Amniotic stem cell (primary cell): ENCODE measurements at regions not wholly inside any gene's neighbourhood (a gene's known extent, or its start where the extent isn't known, plus 50 kb on each side); places are given as distances from the start of the nearest gene placed in this dataset.
"Not testable (repeated sequence)": the region's sequence is repeated elsewhere in the genome, so short reads cannot be mapped to it uniquely, and the experiment has no call there.

Experiments used
- DNase-seq: peaks from one replicate; lab custom pipeline; 2025; lab: John Stamatoyannopoulos, UW

DNA sequence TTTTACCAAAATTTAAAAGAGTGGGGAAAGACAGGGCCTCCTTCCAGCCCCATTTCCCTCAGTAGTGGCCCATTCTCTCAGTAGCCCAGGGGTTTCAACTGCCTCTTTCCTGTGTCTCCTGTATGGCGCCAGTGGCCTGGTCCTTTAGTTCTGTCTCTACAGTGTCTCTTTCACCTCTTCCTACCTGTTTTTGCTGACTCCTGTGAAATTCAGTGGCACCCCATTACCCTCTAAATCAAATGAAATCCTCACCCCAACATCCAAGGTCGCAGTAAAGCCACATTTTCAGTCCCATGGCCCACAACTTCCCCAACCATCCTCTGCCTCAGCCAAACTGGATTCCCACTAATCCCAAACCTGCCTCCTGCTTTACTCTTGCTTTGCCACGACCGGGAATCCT lies 200.7 kb downstream of the IPMK start:
- DNase-seq = no peak

DNA sequence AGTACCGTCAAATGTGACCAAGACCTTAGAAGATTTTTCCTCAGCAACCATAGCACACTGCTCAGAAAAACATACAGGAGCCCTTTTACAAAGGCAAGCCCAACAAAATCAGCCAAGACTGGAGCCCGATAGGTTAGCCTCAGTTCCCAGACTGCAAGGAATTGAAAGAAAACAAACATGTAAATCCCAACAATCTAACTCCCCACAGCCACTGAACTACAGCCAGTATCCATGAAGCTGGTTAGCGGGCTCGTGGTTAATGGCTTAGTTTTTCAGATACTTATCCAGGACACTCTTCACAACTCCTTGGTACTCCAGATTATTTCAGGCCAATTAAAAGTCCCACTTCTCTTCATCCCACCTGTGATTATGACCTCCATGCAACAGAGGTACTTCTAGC lies 201.6 kb downstream of the IPMK start:
- no peak for DNase-seq

DNA sequence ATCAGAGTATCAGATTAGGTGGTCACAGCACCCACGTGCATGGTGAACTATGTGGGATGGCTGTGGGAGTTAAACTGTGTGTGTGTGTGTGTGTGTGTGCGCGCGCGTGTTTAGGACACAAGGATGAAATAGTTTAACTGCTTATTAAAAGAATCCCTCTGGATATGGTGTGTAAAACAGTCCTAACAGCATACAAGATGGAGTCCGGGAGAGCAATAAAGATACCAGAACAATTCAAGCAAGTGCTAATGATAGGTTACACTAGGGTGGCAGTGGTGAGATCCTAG lies 202.2 kb downstream of the IPMK start:
- DNase-seq = no peak

DNA sequence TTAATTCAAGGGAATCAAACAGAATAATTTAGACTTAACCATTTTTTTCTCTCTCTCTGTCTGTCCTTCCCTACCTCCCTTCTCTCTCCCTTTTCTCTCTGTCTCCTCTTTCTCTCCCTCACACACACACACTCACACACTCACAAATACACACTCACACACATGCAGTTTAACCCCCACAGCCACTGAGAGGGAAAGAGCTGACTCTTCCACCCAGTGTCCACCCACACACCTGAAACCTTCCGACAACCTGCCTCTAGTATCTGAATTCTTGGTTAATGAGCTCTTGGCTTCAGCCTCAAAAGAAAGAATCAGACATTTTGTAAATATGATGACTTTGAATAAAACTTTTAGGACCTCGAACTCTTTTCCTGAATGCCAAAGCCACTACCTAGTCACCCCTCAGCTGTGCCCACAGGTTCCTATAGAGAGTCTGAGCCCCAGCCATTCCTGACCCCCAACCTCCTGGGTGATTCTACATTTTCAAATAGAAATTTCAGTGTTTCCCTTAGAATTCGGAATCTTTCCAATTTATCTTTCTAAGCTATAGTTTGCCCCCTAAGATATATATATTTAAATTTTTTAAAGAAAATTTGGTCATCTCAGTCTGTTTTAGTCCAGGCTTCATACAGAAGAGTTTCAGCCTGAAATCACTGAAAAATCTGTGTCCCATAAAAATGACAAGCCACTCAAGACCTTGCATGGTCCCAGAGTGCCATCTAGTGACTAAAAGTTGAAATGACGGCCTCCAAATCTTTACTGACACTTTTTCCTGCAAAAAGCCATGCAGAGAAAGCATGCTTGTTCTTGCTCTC lies 202.8 kb downstream of the IPMK start:
- DNase-seq = peak; percentile 35

DNA sequence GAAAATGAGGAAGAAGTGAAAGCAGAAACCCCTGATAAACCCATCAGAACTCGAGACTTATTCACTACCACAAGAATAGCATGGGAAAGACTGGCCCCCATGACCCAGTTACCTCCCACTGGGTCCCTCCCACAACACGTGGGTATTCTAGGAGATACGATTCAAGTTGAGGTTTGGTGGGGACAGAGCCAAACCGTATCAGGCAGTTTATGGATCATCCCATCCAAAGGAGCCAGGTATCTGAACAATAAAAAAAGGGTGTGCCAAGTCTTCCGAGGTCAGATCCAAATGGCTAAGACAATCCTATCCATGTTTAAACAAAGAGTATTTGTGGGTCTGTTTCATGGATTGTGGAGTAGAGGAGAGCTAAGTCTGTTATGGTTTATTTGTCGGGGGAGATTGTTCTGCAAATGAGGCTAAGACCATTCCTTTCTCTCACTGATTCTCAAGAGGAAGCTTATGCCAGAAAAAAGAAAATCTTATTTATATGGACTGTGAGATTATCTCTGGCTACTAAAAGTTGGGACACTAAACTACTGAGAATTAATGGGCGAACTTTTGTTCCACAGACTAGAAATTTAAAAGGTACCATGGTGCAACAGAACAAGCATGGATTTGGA lies 203.7 kb downstream of the IPMK start:
- no peak for DNase-seq

DNA sequence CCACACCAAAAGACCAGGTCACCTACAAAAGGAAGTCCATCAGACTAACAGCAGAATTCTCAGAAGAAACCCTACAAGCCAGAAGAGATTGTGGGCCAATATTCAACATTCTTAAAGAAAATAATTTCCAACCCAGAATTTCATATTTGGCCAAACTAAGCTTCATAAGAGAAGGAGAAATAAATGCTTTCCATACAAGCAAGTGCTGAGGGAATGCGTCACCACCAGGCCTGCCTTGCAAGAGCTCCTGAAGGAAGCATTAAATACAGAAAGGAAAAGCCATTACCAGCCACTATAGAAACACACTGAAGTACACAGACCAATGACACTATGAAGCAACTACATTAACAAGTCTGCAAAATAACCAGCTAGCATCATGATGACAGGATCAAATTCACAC lies 209.0 kb downstream of the IPMK start:
- DNase-seq = not testable (repeated sequence)

DNA sequence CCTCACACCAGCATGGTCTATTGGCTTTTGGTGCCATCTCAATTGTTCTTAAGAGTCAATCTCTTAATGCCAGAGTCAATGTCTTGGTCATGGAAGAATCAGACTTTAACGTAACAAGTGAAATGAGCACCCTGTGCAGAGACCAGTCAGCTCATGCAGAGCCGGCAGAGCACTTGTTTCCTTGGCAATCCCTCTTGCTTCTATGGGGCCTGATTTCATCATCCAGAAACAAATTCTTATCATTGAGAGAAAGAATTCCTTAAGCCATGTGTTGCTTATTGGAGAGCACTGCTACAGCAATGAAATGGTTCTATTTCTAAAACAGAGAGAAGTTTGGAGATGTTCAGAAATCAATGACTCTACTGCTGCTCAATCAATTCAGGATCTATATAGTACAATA lies 212.8 kb downstream of the IPMK start:
- no peak for DNase-seq

DNA sequence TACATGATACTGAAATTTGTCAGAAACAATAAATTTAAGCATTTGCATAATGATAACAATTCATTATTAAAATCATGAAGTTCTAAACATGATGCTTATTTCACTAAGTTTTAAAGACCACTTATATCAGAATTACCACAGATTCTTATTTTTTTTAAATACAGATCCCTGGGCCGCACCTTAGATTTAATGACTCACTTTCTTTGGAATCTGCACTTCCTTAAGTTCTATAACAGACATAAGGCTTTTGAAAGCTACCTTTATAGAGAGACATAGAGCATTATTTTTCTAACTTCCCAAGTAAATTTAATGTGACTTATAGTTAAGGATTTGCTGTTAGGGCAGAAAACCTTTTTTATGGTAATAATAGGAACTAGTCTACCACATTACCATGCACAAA lies 214.9 kb downstream of the IPMK start:
- DNase-seq = no peak

DNA sequence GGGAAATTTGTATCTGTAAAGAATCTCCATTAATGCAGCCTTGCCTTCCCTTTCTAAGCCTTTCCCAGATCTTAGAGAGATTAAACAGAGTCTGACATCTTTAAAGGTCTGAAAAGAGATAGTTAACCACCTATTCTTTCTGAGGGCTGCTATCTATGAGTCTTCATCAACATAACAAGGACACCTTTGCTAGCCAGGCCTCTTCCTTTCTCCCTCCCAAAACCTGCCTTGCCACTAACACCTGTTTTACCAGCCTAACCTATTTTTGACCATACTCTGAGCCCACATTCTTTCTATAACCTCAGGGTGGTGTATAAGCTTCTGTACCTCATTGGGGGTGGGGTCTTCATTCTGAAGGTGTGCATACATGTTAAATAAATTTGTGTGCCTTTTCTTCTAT lies 217.1 kb downstream of the IPMK start:
- no peak for DNase-seq

DNA sequence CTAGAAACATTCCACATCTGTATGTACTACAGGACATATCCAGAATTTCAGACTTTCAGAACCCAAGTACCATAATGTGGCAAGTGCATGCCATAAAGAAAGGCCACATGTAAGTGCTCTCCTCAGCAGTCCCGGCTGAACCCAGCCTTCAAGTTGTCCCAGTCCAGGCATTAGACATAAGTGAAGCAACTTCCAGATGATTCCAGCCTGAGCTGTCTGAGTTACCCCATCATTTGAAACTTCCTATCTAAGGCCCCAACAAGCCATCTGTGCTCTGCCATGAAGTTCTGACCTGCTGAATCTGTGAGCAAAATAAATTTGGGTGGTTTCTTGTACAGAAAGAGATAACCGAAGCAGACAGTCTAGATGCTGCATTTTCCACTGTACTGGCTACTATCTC lies 218.8 kb downstream of the IPMK start:
- DNase-seq = no peak

DNA sequence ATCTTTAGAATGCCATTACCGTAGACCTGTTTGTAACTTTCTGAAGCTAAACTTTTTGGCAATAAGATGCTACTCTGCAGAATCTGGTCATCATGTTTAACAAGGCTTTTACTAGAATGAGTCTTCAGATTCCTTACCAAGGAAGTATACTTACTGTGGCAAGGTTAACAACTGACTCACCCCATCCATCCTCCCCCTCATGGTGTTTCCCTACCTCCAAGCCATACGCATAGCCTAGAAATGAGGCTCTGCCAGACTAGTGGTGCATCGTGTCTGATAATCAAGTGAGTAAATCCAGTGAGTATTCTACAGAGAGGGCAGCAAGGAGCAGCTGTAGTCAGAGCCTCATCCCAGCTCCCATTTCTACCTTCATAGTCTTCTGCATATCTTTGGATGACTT lies 223.6 kb downstream of the IPMK start:
- DNase-seq = peak; percentile 48

DNA sequence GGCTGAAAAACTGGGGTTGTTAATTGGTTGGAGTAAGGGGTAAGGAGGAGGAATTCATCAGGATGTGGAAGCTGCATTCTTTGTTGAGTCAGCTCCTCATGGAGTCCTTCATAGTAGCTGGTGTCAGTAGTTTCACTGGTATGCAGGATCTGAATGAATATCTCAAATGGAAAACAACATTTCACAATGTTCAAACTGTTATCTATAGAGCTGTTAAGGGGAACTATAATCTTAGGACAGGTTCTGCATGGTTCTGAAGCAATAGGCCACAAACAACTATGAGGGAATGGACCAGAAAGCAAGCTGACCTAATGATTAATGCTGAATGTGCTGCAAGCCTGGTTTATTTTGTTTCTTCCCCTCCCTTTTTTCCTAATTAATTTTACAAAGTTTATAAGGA lies 225.8 kb downstream of the IPMK start:
- DNase-seq = no peak

DNA sequence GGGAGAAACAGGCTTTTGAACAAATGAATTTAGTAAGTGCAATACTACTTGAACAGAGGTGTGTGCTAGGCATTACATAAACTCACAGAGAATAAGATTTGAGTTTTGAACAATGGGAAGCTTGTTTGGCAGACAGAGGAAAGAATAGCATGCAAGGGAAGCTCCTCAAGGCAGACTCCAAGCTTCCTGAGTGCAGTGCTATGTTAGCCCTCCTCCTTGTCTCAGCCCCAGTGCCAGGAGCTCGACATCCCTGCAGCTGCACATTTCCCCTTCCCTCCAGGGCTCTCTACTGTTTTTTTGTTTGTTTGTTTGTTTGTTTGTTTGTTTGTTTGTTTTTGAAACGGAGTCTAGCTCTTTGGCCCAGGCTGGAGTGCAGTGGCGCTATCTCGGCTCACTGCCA lies 237.5 kb downstream of the IPMK start:
- no peak for DNase-seq

DNA sequence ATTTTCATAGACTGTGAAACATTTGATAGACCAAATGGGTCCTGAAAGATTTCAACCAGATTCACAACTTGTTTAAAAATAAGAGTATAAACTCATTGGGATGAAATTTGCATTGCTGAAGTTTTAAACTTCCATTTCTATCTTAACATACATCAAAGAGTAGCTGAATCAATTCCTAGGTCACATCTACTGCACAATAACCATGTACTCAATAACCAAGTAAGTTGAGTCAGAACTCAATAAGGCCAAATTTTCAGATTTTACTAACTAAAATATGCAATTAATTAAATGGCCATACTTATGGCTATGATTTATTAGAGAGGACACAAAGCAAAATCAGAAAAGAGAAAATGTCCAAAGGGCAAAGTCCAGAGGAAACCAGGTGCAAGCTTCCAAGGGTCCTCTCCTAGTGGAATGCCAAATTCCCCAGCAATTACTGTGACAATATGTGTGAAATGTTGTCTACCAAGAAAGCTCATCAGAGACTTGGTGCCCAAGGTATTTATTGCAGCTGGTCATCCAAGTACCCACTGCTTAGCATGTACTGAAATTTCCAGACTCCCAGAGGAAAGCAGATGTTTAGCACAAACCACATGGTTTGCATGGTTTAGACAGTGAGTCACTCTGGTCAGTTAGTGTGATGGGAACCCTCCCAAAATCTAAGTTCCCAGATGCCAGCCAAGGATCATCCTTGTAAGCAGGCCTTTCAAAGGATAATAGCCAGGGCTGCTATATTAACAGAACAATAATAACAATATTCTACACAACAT lies 238.9 kb downstream of the IPMK start:
- DNase-seq = peak; percentile 14

DNA sequence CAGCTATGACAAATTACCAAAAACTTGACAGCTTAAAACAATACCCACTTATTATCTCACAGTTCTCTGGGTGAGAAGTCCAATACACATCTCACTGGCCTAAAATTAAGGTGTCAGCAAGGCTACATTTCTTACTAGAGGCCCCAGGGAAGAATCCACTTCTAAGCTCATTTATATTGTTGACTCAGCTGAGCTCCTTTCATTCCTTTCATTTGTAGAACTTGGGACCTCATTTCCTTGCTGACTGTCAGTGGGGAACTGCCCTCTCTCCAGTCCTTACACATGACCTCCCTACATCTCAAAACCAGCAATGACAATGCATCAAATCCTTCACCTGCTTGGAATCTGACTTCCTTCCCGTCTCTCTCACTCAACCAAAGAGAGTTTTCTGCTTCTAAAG lies 240.3 kb downstream of the IPMK start:
- no peak for DNase-seq

DNA sequence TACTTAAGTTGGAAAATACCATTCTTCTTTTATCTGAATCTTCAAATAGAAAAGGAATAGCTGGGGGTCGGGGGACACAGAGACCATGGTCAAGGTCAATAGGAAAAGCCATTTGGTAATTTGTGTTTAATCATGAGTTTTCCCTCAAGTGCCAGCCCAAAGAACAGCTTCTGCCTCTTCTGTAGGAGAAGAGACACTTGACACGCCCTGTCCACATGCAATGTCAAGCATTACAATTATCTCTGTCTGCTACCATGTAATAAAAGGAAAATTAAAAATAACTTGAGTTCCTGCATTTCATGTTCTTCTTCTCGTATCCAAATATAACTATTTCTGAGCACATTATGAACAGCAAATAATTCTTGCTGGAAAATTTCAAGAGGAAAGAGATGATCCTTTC lies 241.7 kb downstream of the IPMK start:
- DNase-seq = no peak

DNA sequence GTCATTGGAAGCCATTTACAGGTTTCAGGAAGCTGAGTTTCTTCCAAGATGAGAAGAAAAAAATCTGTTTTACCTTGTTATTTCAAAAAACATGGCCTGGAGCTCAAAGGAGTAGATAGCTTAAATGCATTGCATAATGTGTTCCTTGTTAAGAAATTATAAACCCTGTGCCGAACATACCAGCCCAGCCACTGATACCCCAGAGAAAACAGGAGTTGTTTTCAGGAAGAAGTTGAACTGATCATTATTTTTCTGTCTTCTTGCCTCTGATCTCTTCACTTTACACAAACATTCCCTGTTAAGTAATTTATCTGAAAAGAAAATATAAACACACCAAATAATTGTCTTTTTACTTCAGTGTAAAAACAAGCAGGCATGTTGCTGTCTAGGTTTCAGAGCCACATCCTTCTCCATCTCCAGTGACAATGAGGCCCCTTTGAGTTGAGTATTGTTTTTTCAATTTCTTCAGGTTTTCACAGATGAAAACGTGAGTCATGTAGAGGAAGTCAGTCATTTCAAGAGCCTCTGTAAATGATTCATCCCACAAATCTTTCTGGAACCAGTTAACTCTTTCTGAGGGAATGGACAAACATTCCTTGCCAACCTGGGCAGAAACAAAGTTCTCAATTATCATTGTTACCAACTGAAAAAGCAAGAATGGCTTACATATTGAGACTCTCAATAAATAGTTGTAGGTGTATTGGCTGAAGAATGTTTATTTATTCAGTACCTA lies 244.2 kb downstream of the IPMK start:
- DNase-seq = peak; percentile 61

DNA sequence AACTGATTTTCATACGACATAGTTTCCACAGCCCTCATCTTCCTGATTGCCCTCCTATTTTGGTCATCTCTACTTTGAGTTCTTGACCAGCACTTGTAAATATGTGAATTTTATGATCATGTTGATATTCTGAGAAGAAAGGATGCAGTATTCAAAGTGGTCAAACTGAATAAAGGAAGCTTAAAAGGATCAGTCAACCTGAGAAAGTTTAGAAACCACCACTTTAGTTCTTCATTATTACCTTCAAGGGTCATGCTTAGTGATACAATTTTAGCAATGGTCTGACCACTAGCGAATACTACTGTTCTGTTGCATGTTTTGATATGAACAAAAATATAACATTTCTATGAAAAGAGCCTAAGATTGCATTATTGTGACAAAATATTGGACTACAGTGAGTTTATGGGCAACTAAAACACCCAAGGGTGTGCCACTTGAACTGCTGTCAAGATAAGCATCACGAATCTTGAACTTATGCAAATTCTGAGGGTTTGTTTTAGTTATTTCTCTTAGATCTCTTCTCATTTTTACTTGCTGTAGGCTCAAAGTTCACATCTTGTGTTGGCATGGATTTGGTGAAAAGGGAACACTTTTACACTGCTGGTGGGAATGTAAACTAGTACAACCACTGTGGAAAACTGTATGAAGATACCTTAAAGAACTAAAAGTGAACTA lies 247.7 kb downstream of the IPMK start:
- no peak for DNase-seq

DNA sequence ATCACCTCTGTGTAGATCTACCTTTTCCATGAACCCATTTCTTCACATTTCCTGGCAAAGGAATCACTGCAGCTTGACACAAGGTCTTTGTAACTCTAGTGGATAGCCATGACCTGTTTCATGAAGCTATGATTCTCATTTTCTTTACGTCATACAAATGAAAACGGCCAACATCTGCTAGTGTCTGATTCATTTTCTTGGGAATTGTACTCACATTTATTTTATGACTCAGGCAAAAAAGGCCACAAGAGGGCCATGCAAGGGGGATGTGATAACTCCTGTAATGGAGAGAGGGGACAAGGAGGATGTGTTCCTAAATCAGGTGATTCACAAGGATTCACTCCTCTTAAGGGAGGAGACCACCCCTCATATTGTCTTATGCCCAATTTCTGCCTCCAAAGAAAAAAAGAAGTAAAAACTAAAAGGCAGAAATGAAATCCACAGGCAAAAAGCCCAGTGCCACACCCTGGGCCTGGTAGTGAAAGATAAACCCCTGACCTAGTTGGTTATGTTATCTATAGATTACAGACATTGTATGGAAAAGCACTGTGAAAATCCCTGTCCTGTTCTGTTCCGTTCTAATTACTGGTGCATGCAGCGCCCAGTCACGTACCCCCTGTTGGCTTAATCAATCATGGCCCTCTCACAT lies 249.9 kb downstream of the IPMK start:
- peak; percentile 70 for DNase-seq

DNA sequence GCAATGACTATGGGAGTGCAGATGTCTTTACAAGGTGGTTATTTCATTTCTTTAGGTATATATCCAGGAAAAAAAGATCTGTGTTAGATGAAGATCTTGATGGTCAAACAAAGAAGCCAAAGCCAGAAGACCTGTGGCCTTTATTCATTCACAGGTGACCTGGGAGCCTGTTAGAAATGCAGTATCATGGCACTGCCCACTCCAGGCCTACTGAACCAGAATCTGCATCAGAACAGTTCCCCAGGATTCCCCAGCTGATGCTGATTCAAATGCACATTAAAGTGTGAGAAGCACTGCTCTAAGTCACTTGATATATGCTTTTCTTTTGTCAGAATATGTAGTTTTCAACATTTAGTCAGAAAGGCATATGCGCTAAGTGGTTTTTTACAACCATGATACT lies 251.1 kb downstream of the IPMK start:
- DNase-seq = no peak

DNA sequence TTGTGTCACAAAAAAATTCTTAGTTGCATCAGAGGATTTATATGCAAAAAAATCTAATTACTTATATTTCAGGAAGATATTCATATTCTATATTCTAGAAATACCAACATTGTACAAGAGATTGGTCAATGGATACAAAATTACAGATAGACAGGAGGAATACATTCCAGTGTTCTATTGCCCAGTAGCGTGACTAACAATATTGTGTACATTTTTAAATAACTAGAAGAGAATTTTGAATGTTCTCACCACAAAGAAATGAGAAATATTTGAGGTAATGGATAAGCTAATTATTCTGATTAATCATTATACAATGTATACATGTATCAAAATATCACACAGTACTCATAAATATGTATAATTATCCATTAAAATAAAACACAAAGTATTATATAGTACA lies 253.3 kb downstream of the IPMK start:
- DNase-seq = no peak

DNA sequence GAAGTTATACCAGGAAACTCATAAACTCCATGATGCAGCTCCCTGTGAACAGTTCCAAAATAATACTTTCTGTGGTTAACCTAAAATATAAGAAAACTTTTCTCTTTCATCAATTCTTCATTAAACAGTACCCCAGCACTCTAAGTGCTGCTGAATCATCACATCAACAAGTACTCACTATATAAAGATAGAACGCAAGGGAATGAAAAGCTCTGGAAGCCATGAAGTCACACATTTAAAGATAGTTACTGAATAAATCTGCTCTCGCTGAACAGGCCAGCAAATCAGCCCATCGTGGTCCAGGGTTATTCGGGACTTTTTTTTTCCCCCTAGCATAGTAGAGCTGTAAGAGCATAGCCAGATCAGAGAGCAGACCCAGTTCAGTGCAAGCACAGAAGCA lies 254.3 kb downstream of the IPMK start:
- DNase-seq = no peak
